Skeletal muscle tissue (tissue), 3 donors: ENCODE measurements at regions not wholly inside any gene's neighbourhood (a gene's known extent, or its start where the extent isn't known, plus 50 kb on each side); places are given as distances from the start of the nearest gene placed in this dataset.

Experiments used
- H3K27ac ChIP-seq: one replicate; pipeline ENCODE4 v1.7.0; 2013; ENCODE audit warnings: mild to moderate bottlenecking, low read depth, low read length, inconsistent platforms
- H3K27me3 ChIP-seq, 3 donors: one replicate each; pipeline ENCODE4 v1.7.0; 2013; ENCODE audit warnings: low read length in 3 of 3; ENCODE audit not compliant: control insufficient read depth in 3 of 3, insufficient read depth in 3 of 3
- H3K36me3 ChIP-seq, 3 donors: one replicate each; pipeline ENCODE4 v1.7.0; 2013; ENCODE audit warnings: low read length in 3 of 3; ENCODE audit not compliant: control insufficient read depth in 3 of 3, insufficient read depth in 3 of 3
- H3K4me1 ChIP-seq, 3 donors: one replicate each; pipeline ENCODE4 v1.7.0; 2013; ENCODE audit warnings: low read length in 3 of 3, mild to moderate bottlenecking in 3 of 3; ENCODE audit not compliant: control insufficient read depth in 3 of 3, insufficient read depth in 3 of 3
- H3K4me3 ChIP-seq, 3 donors: one replicate each; pipeline ENCODE4 v1.7.0; 2013; ENCODE audit warnings: low read length in 3 of 3
- H3K9ac ChIP-seq, 3 donors: one replicate each; pipeline ENCODE4 v1.7.0; 2013; ENCODE audit warnings: low read length in 3 of 3, mild to moderate bottlenecking in 3 of 3, moderate library complexity in 2 of 3, low read depth in 1 of 3
- H3K9me3 ChIP-seq, 3 donors: one replicate each; pipeline ENCODE4 v1.7.0; 2013; ENCODE audit warnings: low read length in 3 of 3; ENCODE audit not compliant: control insufficient read depth in 3 of 3
- donor health status: Osteomylitis.

DNA sequence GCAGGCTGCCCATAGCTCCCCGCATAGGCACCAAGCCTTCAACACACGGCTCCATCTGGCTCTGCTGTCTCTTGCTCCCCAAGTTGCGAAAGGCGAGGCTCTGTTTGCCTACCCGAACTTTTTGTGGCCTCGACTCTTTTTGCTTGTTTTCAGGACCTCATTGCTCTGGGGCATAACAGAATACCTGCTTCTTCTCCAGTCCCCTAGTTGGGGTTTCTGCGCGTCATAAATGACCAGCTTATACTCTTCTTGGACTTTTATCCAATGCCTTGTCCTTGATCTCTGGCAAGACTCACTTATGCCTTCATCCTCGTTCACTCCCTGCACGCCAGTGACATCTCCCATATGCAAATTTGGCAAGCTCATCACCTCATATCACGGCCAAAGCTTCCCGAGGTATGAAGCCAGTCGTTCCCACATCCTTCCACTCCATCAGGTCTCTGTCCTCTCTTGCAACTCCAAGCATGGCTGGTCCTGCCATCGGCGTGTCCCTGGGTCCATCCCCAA lies 238.8 kb upstream of the ADAMTS16 start:
- peaks cover 0 to 7% (median 3%) of the 10 kb centered on the region in 3 donors for H3K27me3 ChIP-seq
- H3K9ac ChIP-seq, result no peak overlapping the region
- H3K4me1 ChIP-seq, result peaks cover 0 to 4% (median 2%) of the 10 kb centered on the region in 3 donors
- H3K27ac ChIP-seq, result no peak overlapping the region
- H3K36me3 ChIP-seq, result no peaks in the 10 kb centered on the region
- H3K9me3 ChIP-seq, result no peaks in the 10 kb centered on the region
- H3K4me3 ChIP-seq, result no peak overlapping the region

- peaks cover 0 to 4% (median 2%) of the 10 kb centered on the region in 3 donors for H3K4me1 ChIP-seq
- H3K4me3 ChIP-seq, result no peak overlapping the region
- H3K27ac ChIP-seq, result no peak overlapping the region
Measured at GRCh38 chr5:4901924-4902323, 238.2 kb upstream of the ADAMTS16 start.

DNA sequence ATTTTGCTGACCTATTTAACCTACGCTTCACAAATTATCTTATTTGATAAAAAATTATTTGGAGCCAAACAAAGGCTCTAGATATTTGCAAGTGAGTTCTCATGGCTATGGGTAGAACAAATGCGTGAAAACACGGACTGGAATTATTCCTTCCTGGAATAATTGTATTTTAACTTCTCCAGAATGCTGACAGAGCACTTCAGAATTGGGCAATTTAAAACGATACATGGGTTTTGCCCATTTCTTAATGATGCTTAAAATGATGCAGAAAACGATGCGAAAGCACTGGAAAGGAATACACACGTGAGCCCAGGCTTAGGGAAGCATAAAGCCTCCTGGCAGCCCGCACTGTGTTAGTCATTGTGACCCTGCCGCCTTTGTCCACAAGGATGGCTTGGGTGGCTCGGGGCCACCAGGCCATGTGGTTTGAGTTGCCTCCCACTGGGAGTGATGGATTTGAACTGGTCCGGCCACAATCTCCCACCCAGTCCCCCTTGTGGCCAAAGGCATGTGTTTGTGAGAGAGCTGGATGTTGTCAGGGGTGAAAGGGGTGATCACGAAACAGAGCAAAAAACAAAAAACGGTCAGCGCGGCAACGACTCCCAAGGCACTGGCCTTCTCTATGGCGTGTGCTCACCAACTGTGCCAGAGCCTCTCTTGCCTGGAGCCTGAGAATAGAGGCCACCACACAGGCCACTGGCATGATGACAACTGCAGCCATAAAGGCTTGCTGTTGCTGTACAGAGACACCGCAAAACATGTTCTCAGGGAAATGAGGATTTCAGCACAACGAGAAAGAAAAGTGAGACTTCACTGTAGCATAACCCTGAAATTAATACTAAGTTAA lies 234.2 kb upstream of the ADAMTS16 start:
- H3K9me3 ChIP-seq, result no peaks in the 10 kb centered on the region
- no peak overlapping the region for H3K27ac ChIP-seq
- H3K4me1 ChIP-seq, result peaks cover 2 to 4% (median 3%) of the 10 kb centered on the region in 3 donors
- no peaks in the 10 kb centered on the region for H3K36me3 ChIP-seq
- peak overlapping the region in 1 of 3 donors; percentile 34 for H3K4me3 ChIP-seq
- H3K27me3 ChIP-seq, result peaks cover 0 to 7% (median 3%) of the 10 kb centered on the region in 3 donors
- peak overlapping the region in 1 of 3 donors; percentile 27 for H3K9ac ChIP-seq

More at GRCh38 chr5:4901924-4902323, 238.2 kb upstream of the ADAMTS16 start:
- Histone ChIP-seq H3K9ac (no peak overlapping the region), H3K27me3 (peaks cover 0 to 7% (median 3%) of the 10 kb centered on the region in 3 donors), H3K9me3 (no peaks in the 10 kb centered on the region), H3K36me3 (no peaks in the 10 kb centered on the region)

GRCh38 chr5:4906786-4907185 lies 233.3 kb upstream of the ADAMTS16 start:
- Histone ChIP-seq H3K36me3 (no peaks in the 10 kb centered on the region), H3K9ac (no peak overlapping the region), H3K4me1 (peaks cover 2 to 4% (median 3%) of the 10 kb centered on the region in 3 donors), H3K4me3 (no peak overlapping the region), H3K27me3 (peaks cover 0 to 3% (median 0%) of the 10 kb centered on the region in 3 donors), H3K27ac (no peak overlapping the region), H3K9me3 (no peaks in the 10 kb centered on the region)

GRCh38 chr5:4907571-4907970 lies 232.6 kb upstream of the ADAMTS16 start:
- peaks cover 0 to 4% (median 0%) of the 10 kb centered on the region in 3 donors for H3K27me3 ChIP-seq
- no peak overlapping the region for H3K4me3 ChIP-seq
- H3K9me3 ChIP-seq, result no peaks in the 10 kb centered on the region
- H3K36me3 ChIP-seq, result no peaks in the 10 kb centered on the region
- peaks cover 2 to 4% (median 3%) of the 10 kb centered on the region in 3 donors for H3K4me1 ChIP-seq
- no peak overlapping the region for H3K27ac ChIP-seq
- H3K9ac ChIP-seq, result peak overlapping the region in 1 of 3 donors; percentile 3

DNA sequence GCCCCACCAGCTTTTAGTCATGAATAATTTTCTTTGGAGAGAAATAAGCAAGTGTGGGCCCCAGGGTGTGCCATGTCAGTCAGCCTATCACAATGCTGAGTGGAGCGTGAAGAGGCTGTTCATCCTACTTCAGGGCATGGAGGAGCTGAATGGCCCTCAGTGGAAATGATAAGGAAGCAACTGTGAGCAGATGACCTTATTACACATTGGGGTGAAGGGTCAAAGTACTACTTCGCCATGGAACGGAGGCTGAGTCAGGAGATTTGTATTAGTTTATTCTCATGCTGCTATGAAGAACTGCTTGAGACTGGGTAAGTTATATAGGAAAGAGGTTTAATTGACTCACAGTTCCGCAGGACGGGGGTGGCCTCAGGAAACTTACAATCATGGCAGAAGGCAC lies 231.0 kb upstream of the ADAMTS16 start:
- Histone ChIP-seq H3K36me3 (no peaks in the 10 kb centered on the region), H3K4me3 (no peak overlapping the region), H3K4me1 (peaks cover 2 to 4% (median 3%) of the 10 kb centered on the region in 3 donors), H3K9me3 (no peaks in the 10 kb centered on the region), H3K27me3 (peaks cover 0 to 4% (median 0%) of the 10 kb centered on the region in 3 donors), H3K9ac (no peak overlapping the region), H3K27ac (no peak overlapping the region)

DNA sequence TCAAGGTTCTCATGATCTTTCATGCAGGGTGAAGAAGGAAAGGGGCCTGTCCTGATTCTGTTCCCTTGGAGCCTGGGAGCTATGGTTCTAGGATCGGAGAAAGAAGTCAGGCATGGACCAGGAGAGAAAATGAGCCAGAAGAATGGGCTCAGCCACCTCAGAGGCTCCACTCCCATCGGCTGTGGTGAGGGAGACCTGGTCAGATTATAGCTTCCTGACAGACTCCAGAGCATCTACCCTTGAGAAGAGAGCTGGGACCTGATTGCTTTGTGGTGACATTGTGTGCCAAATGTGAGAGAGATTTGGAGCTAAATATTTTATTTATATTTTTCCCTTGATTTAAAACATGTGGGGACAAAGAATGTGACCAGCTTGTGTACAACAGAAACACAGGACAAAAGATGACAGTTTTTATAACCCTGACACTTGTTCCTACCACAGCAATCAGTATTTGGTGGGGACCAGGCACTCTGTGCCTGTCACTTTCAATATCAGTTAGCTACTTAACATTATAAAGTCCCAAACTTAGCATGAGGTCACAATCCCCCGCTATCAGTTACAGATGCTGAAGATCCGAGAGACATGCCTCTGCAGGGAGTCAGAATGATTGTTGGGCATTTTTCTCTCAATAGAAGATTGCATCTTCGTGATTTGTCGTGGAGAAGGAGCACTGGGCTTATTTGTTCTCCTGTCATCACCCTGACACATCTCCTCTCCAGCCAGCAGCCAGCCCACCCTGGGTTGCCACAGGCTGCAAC lies 228.3 kb upstream of the ADAMTS16 start:
- peaks cover 0 to 3% (median 0%) of the 10 kb centered on the region in 3 donors for H3K4me1 ChIP-seq
- peaks cover 0 to 4% (median 0%) of the 10 kb centered on the region in 3 donors for H3K27me3 ChIP-seq

GRCh38 chr5:4921929-4922328 lies 218.2 kb upstream of the ADAMTS16 start:
- Histone ChIP-seq H3K36me3 (no peaks in the 10 kb centered on the region), H3K9ac (no peak overlapping the region), H3K4me3 (no peak overlapping the region), H3K4me1 (no peaks in the 10 kb centered on the region), H3K27me3 (no peaks in the 10 kb centered on the region), H3K9me3 (no peaks in the 10 kb centered on the region), H3K27ac (no peak overlapping the region)

More for the DNA sequence above, 228.3 kb upstream of the ADAMTS16 start:
- Histone ChIP-seq H3K27ac (no peak overlapping the region), H3K9me3 (no peaks in the 10 kb centered on the region), H3K4me3 (no peak overlapping the region), H3K36me3 (no peaks in the 10 kb centered on the region), H3K9ac (no peak overlapping the region)

DNA sequence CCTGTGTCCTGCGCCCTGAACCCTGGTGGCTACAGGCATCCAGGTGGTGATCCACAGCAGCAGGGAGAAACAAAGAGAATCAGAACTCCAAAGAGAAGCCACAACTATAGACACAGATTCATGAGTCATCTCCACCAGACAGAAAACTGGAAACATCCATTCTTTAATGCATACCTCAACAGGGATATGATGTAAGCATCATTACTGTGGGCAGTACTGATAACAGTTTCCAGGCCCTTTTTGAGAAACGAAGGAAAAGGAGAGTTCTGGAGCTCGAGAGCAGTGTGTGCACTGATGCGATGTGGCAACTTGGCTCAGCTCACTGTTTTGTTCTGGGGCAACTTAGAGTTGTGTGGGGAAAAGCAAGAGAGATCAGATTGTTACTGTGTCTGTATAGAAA lies 215.6 kb upstream of the ADAMTS16 start:
- Histone ChIP-seq H3K9ac (no peak overlapping the region), H3K27me3 (no peaks in the 10 kb centered on the region), H3K4me3 (no peak overlapping the region), H3K4me1 (no peaks in the 10 kb centered on the region), H3K36me3 (no peaks in the 10 kb centered on the region), H3K27ac (no peak overlapping the region), H3K9me3 (no peaks in the 10 kb centered on the region)
